K562 (cell line): ENCODE measurements at regions not wholly inside any gene's neighbourhood (a gene's known extent, or its start where the extent isn't known, plus 50 kb on each side); places are given as distances from the start of the nearest gene placed in this dataset.

Experiments
- ATAC-seq: fragments of 200-7000 bp; cut with Tn5 transposase; 3 replicates; pipeline ENCODE4 v1.9.1; 2020; ENCODE audit warnings: moderate library complexity
- BruUV-seq: library from RNA; stranded (reverse); fragments of 400-500 nt; replicated peaks from 2 replicates; lab custom pipeline; 2021; lab: Mats Ljungman, UMichigan
- CTCF ChIA-PET: fragments of 300-600 bp; formaldehyde crosslinking; extraction: SDS; loops from one replicate; lab custom pipeline; 2021; ENCODE audit warnings: low intra/inter-chr PET ratio; lab: Yijun Ruan, JAX
- POLR2A ChIA-PET: fragments of 300-600, 350-650 bp; sonication (Branson Sonifier 250); formaldehyde crosslinking; extraction: SDS; loops from one replicate; lab custom pipeline; 2021; ENCODE audit warnings: antibody characterized with exemption, inconsistent platforms; lab: Yijun Ruan, JAX
- DNase-seq, 4 experiments: peaks; one replicate each; pipeline versions ENCODE4 v3.0.0 to v3.0.0-alpha.2; 2011 to 2018; ENCODE audit warnings: low spot score in 3 of 4, mixed read lengths in 3 of 4; ENCODE audit errors: extremely low read depth in 1 of 4
- FAIRE-seq: peaks from 2 replicates; lab custom pipeline; 2011; peaks lifted over from hg19 to GRCh38; lab: Jason Lieb, UNC
- H2AFZ ChIP-seq: 2 replicates; pipeline ENCODE4 v1.6.0; 2011; ENCODE audit warnings: low read depth, low read length, control low read depth, inconsistent platforms
- H3K27ac ChIP-seq: fragments of 200-600 bp; 3 replicates; pipeline ENCODE4 v1.8.0; 2011; ENCODE audit warnings: low read depth, mild to moderate bottlenecking, control low read depth, inconsistent platforms, low read length, moderate library complexity, mixed read lengths; ENCODE audit errors: extremely low read depth
- H3K27me3 ChIP-seq, 2 experiments: fragments of 300-600 bp in 1 of 2; 2 replicates in 1 of 2; 3 replicates in 1 of 2; pipeline versions ENCODE4 v1.6.0 to v1.8.0; 2011; ENCODE audit warnings: inconsistent platforms in 2 of 2, low read length in 2 of 2, mild to moderate bottlenecking in 1 of 2, mixed read lengths in 1 of 2, moderate library complexity in 1 of 2; ENCODE audit not compliant: control insufficient read depth in 2 of 2, insufficient read depth in 2 of 2
- H3K36me3 ChIP-seq: fragments of 300-600 bp; 3 replicates; pipeline ENCODE4 v1.8.0; 2011; ENCODE audit warnings: mild to moderate bottlenecking, low read length, inconsistent platforms; ENCODE audit not compliant: control insufficient read depth, insufficient read depth
- H3K4me1 ChIP-seq, 2 experiments: fragments of 200-600 bp in 1 of 2; replicated peaks in 1 of 2; 2 replicates in 1 of 2; 3 replicates in 1 of 2; pipeline versions ENCODE4 v1.5.1 to v1.8.0; 2011; ENCODE audit warnings: inconsistent platforms in 2 of 2, low read length in 2 of 2, mild to moderate bottlenecking in 1 of 2, mixed read lengths in 1 of 2, moderate library complexity in 1 of 2; ENCODE audit not compliant: control insufficient read depth in 2 of 2, insufficient read depth in 2 of 2
- H3K4me2 ChIP-seq: 2 replicates; pipeline ENCODE4 v1.6.1; 2011; ENCODE audit warnings: low read length, control low read depth, inconsistent platforms, mixed read lengths; ENCODE audit not compliant: insufficient read depth
- H3K4me3 ChIP-seq: fragments of 200-600 bp; sonication (generic), shearing (Covaris generic); 2 replicates; pipeline ENCODE4 v1.5.1; 2016; ENCODE audit warnings: control low read depth, inconsistent platforms
- H3K79me2 ChIP-seq: fragments of 200-600 bp; 3 replicates; pipeline ENCODE4 v1.8.0; 2011; ENCODE audit warnings: low read length, inconsistent platforms; ENCODE audit not compliant: control insufficient read depth, insufficient read depth
- H3K9ac ChIP-seq, 2 experiments: 2 replicates each; pipeline versions ENCODE4 v1.6.0 to v1.6.1; 2011; ENCODE audit warnings: low read depth in 2 of 2, low read length in 2 of 2, control low read depth in 1 of 2, inconsistent platforms in 1 of 2, mild to moderate bottlenecking in 1 of 2, mixed read lengths in 1 of 2; ENCODE audit not compliant: insufficient read depth in 1 of 2
- H3K9me1 ChIP-seq: one replicate; pipeline ENCODE4 v1.6.0; 2011; ENCODE audit warnings: inconsistent platforms, mild to moderate bottlenecking, low read length, moderate library complexity; ENCODE audit not compliant: control insufficient read depth, insufficient read depth
- H3K9me3 ChIP-seq: replicated peaks from 2 replicates; pipeline ENCODE4 v1.5.1; 2011; ENCODE audit warnings: low read depth, low read length, inconsistent platforms; ENCODE audit not compliant: control insufficient read depth, insufficient read depth
- H4K20me1 ChIP-seq: replicated peaks from 2 replicates; pipeline ENCODE4 v1.6.1; 2011; ENCODE audit warnings: low read length, inconsistent platforms, mixed read lengths; ENCODE audit not compliant: control insufficient read depth, insufficient read depth
- ARID2 ChIP-seq: fragments of 450-650 bp; IDR thresholded peaks from 2 replicates; pipeline ENCODE4 v1.6.1; 2017; ENCODE audit warnings: antibody characterized with exemption, mild to moderate bottlenecking
- ATF3 ChIP-seq, 2 experiments: fragments of 450-650 bp in 1 of 2; sonication (generic) in 1 of 2; formaldehyde crosslinking in 1 of 2; IDR thresholded peaks in 1 of 2; conservative IDR thresholded peaks in 1 of 2; 2 replicates each; pipeline versions ENCODE4 v1.6.1 to v1.8.1; 2016 to 2023; ENCODE audit warnings: mild to moderate bottlenecking in 2 of 2, moderate library complexity in 2 of 2, inconsistent platforms in 1 of 2, missing genetic modification reagents in 1 of 2
- BCLAF1 ChIP-seq, 2 experiments: fragments of 450-650 bp in 1 of 2; IDR thresholded peaks; 2 replicates each; pipeline ENCODE4 v1.6.1; 2011 to 2017; ENCODE audit warnings: low read depth in 2 of 2, antibody characterized with exemption in 1 of 2, borderline replicate concordance in 1 of 2, low read length in 1 of 2, mild to moderate bottlenecking in 1 of 2, mixed read lengths in 1 of 2; ENCODE audit not compliant: control insufficient read depth in 1 of 2
- CAMTA2 ChIP-seq: fragments of 250-450 bp; sonication (Bioruptor Pico); conservative IDR thresholded peaks from 2 replicates; pipeline ENCODE4 v1.5.1; 2022
- ESRRB ChIP-seq: fragments of 250-450 bp; sonication (Bioruptor Pico); IDR thresholded peaks from 2 replicates; pipeline ENCODE4 v1.5.0; 2020; ENCODE audit warnings: mild to moderate bottlenecking, moderate library complexity, borderline replicate concordance
- HDAC1 ChIP-seq, 2 experiments: fragments of 450-650 bp; IDR thresholded peaks; 2 replicates each; pipeline ENCODE4 v1.6.1; 2016 to 2017; ENCODE audit warnings: inconsistent platforms in 1 of 2, mild to moderate bottlenecking in 1 of 2, moderate library complexity in 1 of 2
- HNRNPL ChIP-seq: fragments of 200-400 bp; formaldehyde crosslinking; IDR thresholded peaks from 2 replicates; pipeline ENCODE4 v1.6.1; 2017; ENCODE audit warnings: low read depth, mild to moderate bottlenecking, low read length
- RAD21 ChIP-seq, 2 experiments: fragments of 250-450 bp in 1 of 2; fragments of 450-650 bp in 1 of 2; sonication (Bioruptor Pico) in 1 of 2; formaldehyde crosslinking in 1 of 2; IDR thresholded peaks in 1 of 2; conservative IDR thresholded peaks in 1 of 2; 2 replicates each; pipeline versions ENCODE4 v1.4.0 to v1.8.0; 2020 to 2022; ENCODE audit warnings: mild to moderate bottlenecking in 2 of 2, moderate library complexity in 1 of 2
- RBBP5 ChIP-seq: fragments of 200-600 bp; sonication (generic); IDR thresholded peaks from 2 replicates; pipeline ENCODE4 v1.6.1; 2012; ENCODE audit warnings: borderline replicate concordance, mild to moderate bottlenecking, low read length, control low read depth, inconsistent platforms; ENCODE audit not compliant: insufficient read depth, poor library complexity, severe bottlenecking
- SOX6 ChIP-seq: fragments of 450-650 bp; IDR thresholded peaks from 2 replicates; pipeline ENCODE4 v1.6.1; 2014; ENCODE audit warnings: mild to moderate bottlenecking
- ZNF507 ChIP-seq: conservative IDR thresholded peaks from 2 replicates; pipeline ENCODE4 v1.6.1; 2017; ENCODE audit warnings: missing genetic modification characterization, missing compliant biosample characterization
- WGBS: fragments of 100-300 bp; shearing (Covaris generic); methylation state at CpG from one replicate; pipeline ENCODE4 v1.1.6; 2016; ENCODE audit warnings: low coverage, mixed read lengths; ENCODE audit not compliant: insufficient coverage; ENCODE audit errors: missing lambda C conversion rate; 5-methylcytosine and 5-hydroxymethylcytosine counted together
- in situ Hi-C: fragments of 300-500 bp; cut with MboI; formaldehyde crosslinking; loops from 4 replicates; pipeline ENCODE4 v1.15.0; 2018; ENCODE audit warnings: inconsistent platforms, mixed read lengths
- intact Hi-C: fragments of 100-400 bp; cut with micrococcal nuclease; formaldehyde crosslinking; loops from 2 replicates; pipeline ENCODE4 v1.14.2; 2022
- TF ChIP-seq, protein P1 (sequence below): fragments of 450-650 bp; formaldehyde crosslinking; IDR thresholded peaks from 2 replicates; pipeline ENCODE4 v1.4.0; 2020; ENCODE audit warnings: mild to moderate bottlenecking, moderate library complexity
- TF ChIP-seq, protein P2 (sequence below): sonication (generic); formaldehyde crosslinking; IDR thresholded peaks from 2 replicates; pipeline ENCODE4 v1.8.0; 2022; ENCODE audit warnings: missing genetic modification reagents, mild to moderate bottlenecking, moderate library complexity, borderline replicate concordance

DNA sequence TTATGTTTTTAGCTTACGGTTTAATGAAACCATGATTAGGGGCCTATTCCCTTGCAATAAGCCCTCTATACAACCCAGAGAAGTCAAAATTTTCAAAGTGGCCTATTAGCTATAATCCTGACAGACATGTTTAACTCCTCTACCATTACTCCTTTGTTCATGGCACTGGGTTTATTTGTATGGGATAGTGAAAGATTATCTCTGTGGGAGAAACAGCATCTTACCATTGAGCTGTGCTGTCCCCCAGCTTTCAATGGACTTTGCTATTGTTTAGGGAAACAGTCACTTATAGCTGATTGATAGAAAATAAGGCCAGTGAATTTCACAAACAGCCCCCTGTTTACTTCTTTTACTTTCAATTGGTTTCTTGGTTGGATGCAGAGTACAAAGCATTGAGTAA lies 675.2 kb upstream of the GCFC2 start:
- H4K20me1 ChIP-seq = no peaks in the 10 kb centered on the region
- DNase-seq (no peak), ATAC-seq (no peak), FAIRE-seq (no peak)
- ChIA-PET POLR2A (no interaction called here), CTCF (no interaction called here)
- H3K4me1 ChIP-seq = no peaks in the 10 kb centered on the region
- H3K27ac ChIP-seq = no peak overlapping the region
- H3K4me3 ChIP-seq = no peak overlapping the region
- no peaks in the 10 kb centered on the region for H3K27me3 ChIP-seq
- H2AFZ ChIP-seq = no peak overlapping the region
- H3K36me3 ChIP-seq = no peaks in the 10 kb centered on the region
- no peaks in the 10 kb centered on the region for H3K9me1 ChIP-seq
- intact Hi-C loops (no loop called here), in situ Hi-C loops (no loop called here)
- H3K9me3 ChIP-seq = no peaks in the 10 kb centered on the region
- H3K79me2 ChIP-seq = no peaks in the 10 kb centered on the region
- H3K9ac ChIP-seq = no peak overlapping the region
- no TSS peak for BruUV-seq
- no peak overlapping the region for H3K4me2 ChIP-seq
- WGBS = 45% methylated on average over 1 of the region's 1 CpG
- TF ChIP-seq ESRRB (CRISPR knock-in tag) = no peak
- TF ChIP-seq HDAC1 (IDR thresholded peaks at IDR 0.05) = no peak
- TF ChIP-seq, protein P1, sequence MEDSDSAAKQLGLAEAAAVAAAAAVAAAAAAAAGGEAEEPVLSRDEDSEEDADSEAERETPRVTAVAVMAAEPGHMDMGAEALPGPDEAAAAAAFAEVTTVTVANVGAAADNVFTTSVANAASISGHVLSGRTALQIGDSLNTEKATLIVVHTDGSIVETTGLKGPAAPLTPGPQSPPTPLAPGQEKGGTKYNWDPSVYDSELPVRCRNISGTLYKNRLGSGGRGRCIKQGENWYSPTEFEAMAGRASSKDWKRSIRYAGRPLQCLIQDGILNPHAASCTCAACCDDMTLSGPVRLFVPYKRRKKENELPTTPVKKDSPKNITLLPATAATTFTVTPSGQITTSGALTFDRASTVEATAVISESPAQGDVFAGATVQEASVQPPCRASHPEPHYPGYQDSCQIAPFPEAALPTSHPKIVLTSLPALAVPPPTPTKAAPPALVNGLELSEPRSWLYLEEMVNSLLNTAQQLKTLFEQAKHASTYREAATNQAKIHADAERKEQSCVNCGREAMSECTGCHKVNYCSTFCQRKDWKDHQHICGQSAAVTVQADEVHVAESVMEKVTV (CRISPR knock-in tag) = no peak
- no peak for TF ChIP-seq ARID2
- TF ChIP-seq ZNF507 = no peak
- no peak for TF ChIP-seq RBBP5
- TF ChIP-seq, protein P2, sequence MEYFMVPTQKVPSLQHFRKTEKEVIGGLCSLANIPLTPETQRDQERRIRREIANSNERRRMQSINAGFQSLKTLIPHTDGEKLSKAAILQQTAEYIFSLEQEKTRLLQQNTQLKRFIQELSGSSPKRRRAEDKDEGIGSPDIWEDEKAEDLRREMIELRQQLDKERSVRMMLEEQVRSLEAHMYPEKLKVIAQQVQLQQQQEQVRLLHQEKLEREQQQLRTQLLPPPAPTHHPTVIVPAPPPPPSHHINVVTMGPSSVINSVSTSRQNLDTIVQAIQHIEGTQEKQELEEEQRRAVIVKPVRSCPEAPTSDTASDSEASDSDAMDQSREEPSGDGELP (CRISPR knock-in tag) = no peak
- no peak for TF ChIP-seq BCLAF1 (IDR thresholded peaks at IDR 0.05; ENCODE audit: borderline replicate concordance in 1 of 2, control insufficient read depth in 1 of 2, low read depth in 2 of 2, low read length in 1 of 2)
- TF ChIP-seq SOX6 = no peak
- no peak for TF ChIP-seq HNRNPL
- TF ChIP-seq ATF3 (IDR thresholded peaks at IDR 0.05) = no peak
- no peak for TF ChIP-seq ATF3 (CRISPR knock-in tag; conservative IDR thresholded peaks at IDR 0.05)
- TF ChIP-seq CAMTA2 (CRISPR knock-in tag) = no peak
- no peak for TF ChIP-seq RAD21 (CRISPR knock-in tag; conservative IDR thresholded peaks at IDR 0.05 in 1 of 2, IDR thresholded peaks at IDR 0.05 in 1 of 2)
